SJSA1 (cell line): ENCODE measurements at regions not wholly inside any gene's neighbourhood (a gene's known extent, or its start where the extent isn't known, plus 50 kb on each side); places are given as distances from the start of the nearest gene placed in this dataset.
A peak's percentile ranks its signal among the peaks of the same experiment; 100 is the strongest.

Experiments used
- DNase-seq, 2 experiments: peaks; one replicate each; pipeline ENCODE4 v3.0.0-alpha.2; 2015 to 2020; ENCODE audit warnings: low spot score in 2 of 2, low read depth in 1 of 2
- H3K27ac ChIP-seq: fragments of 250-450 bp; sonication (Bioruptor Pico); 2 replicates; pipeline ENCODE4 v1.5.1; 2020; ENCODE audit warnings: mild to moderate bottlenecking, moderate library complexity
- H3K27me3 ChIP-seq: fragments of 250-450 bp; sonication (Bioruptor Pico); replicated peaks from 2 replicates; pipeline ENCODE4 v1.5.1; 2020; ENCODE audit warnings: mild to moderate bottlenecking, moderate library complexity
- H3K36me3 ChIP-seq: fragments of 250-450 bp; sonication (Bioruptor Pico); 2 replicates; pipeline ENCODE4 v1.5.1; 2020; ENCODE audit warnings: mild to moderate bottlenecking
- H3K4me1 ChIP-seq: fragments of 250-450 bp; sonication (Bioruptor Pico); replicated peaks from 2 replicates; pipeline ENCODE4 v1.6.1; 2021; ENCODE audit warnings: mild to moderate bottlenecking
- H3K4me3 ChIP-seq: fragments of 250-450 bp; sonication (Bioruptor Pico); 2 replicates; pipeline ENCODE4 v1.5.1; 2020; ENCODE audit warnings: mild to moderate bottlenecking
- H3K9me3 ChIP-seq: fragments of 250-450 bp; sonication (Bioruptor Pico); replicated peaks from 2 replicates; pipeline ENCODE4 v1.5.1; 2020; ENCODE audit warnings: mild to moderate bottlenecking

DNA sequence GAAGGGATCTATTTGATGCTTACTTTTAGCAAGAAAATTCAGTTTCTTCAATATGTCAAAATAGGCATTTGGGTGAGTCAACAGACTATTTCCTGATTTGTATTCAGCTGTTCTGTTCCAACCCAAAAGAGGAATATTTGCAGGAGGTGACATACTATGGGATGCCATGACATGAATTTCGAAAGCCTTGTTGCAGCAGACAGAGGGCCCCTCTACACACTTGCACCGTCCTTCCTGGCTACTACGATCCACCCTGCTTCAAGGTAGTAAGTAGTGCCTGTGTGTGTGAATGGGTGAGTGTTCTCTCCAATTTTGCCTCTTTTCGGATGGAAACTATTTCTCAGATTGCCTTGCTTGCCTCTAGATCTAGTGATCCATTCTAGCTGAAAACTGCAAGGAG is 413.0 kb upstream of the ADARB2 start:
- Histone ChIP-seq H3K4me1 (no peaks in the 10 kb centered on the region), H3K4me3 (no peak overlapping the region), H3K27ac (no peak overlapping the region), H3K9me3 (no peaks in the 10 kb centered on the region), H3K27me3 (peaks cover 8% of the 10 kb centered on the region; the same call in 1 of the 2 replicates), H3K36me3 (no peaks in the 10 kb centered on the region)
- DNase-seq, result no peak

- no peaks in the 10 kb centered on the region for H3K4me1 ChIP-seq
- no peaks in the 10 kb centered on the region for H3K36me3 ChIP-seq
- no peak overlapping the region for H3K4me3 ChIP-seq
- H3K27me3 ChIP-seq, result peaks cover 19% of the 10 kb centered on the region; the same call in 1 of the 2 replicates
- H3K27ac ChIP-seq, result no peak overlapping the region
- H3K9me3 ChIP-seq, result no peaks in the 10 kb centered on the region
- no peak for DNase-seq
Observed at GRCh38 chr10:2145926-2146478, 408.7 kb upstream of the ADARB2 start.

DNA sequence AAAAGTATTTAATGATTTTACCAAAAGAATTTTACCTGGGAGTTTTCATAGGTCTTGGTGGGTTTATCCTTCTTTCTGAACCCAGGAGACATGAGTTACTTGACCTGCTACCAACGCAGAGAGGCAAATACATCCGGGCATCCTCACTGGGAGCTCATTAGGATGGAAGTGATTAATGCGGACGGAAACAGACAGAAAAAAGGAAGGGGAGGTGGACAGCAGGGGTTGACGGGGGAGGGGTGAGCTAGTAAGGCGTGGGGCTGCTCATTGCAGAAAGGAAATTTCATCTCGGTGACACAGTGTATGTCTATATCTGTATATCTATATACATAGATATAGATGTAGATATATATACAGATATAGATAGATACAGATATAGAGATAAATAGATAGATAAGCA is 408.2 kb upstream of the ADARB2 start:
- no peaks in the 10 kb centered on the region for H3K36me3 ChIP-seq
- H3K4me1 ChIP-seq, result no peaks in the 10 kb centered on the region
- H3K27ac ChIP-seq, result no peak overlapping the region
- no peak for DNase-seq
- no peak overlapping the region for H3K4me3 ChIP-seq
- H3K9me3 ChIP-seq, result no peaks in the 10 kb centered on the region
- peaks cover 19% of the 10 kb centered on the region; the same call in 1 of the 2 replicates for H3K27me3 ChIP-seq

DNA sequence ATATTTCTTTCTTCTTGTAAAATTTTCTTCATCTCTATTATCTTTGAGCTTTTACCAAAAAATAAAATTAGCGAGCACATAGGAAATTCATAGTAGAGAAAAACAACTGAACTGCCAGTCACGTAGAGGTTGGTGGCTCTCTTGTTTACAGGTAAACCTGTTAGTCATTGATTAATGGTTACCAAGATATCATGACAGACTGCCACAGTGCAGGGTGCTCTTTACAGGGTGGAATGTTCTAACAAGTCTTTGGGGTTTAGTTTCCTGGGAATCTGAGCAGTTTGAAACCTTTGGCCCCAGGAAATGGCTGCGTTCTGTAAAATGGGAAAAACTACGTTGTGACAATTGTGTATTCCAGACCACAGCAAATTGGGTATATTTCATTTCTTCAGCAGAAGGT is 407.3 kb upstream of the ADARB2 start:
- Histone ChIP-seq H3K36me3 (no peaks in the 10 kb centered on the region), H3K4me3 (no peak overlapping the region), H3K27me3 (peaks cover 16% of the 10 kb centered on the region; the same call in 1 of the 2 replicates), H3K27ac (no peak overlapping the region), H3K9me3 (no peaks in the 10 kb centered on the region), H3K4me1 (no peaks in the 10 kb centered on the region)
- no peak for DNase-seq

- Histone ChIP-seq H3K27ac (no peak overlapping the region), H3K4me1 (no peaks in the 10 kb centered on the region), H3K27me3 (peaks cover 16% of the 10 kb centered on the region; the same call in 1 of the 2 replicates), H3K9me3 (no peaks in the 10 kb centered on the region), H3K4me3 (no peak overlapping the region), H3K36me3 (no peaks in the 10 kb centered on the region)
- no peak for DNase-seq
Observed at GRCh38 chr10:2143213-2143835, 406.0 kb upstream of the ADARB2 start.

DNA sequence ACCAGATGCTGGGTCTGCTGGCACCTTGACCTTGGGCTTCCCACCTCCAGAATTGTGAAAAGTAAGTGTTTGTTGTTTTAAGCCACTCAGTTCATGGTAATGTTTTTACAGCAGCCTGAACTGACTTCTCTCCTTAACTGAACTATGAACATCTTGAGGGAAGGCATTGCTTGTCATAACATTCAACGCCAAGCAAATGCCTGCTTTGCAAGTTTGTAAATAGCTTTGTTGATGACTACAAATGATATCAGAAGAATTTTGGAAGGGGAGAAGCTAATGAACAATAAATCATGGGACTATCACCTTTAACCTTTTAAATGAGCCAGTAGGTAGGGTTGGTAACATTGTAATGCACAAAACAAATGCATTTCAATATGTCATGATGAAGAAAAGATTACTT is 402.4 kb upstream of the ADARB2 start:
- DNase-seq, result no peak
- no peak overlapping the region for H3K27ac ChIP-seq
- H3K4me3 ChIP-seq, result no peak overlapping the region
- H3K9me3 ChIP-seq, result no peaks in the 10 kb centered on the region
- H3K4me1 ChIP-seq, result no peaks in the 10 kb centered on the region
- no peaks in the 10 kb centered on the region for H3K36me3 ChIP-seq
- peaks cover 5% of the 10 kb centered on the region; the same call in 1 of the 2 replicates for H3K27me3 ChIP-seq

GRCh38 chr10:2137549-2138174 is 400.3 kb upstream of the ADARB2 start:
- H3K4me1 ChIP-seq, result no peaks in the 10 kb centered on the region
- no peaks in the 10 kb centered on the region; the same call in 1 of the 2 replicates for H3K27me3 ChIP-seq
- H3K9me3 ChIP-seq, result no peaks in the 10 kb centered on the region
- no peaks in the 10 kb centered on the region for H3K36me3 ChIP-seq
- no peak overlapping the region for H3K27ac ChIP-seq
- DNase-seq, result no peak
- H3K4me3 ChIP-seq, result no peak overlapping the region

GRCh38 chr10:2130705-2131305 is 393.5 kb upstream of the ADARB2 start:
- Histone ChIP-seq H3K4me1 (no peaks in the 10 kb centered on the region), H3K27ac (no peak overlapping the region), H3K4me3 (no peak overlapping the region), H3K36me3 (no peaks in the 10 kb centered on the region), H3K9me3 (no peaks in the 10 kb centered on the region), H3K27me3 (no peaks in the 10 kb centered on the region)
- no peak for DNase-seq

GRCh38 chr10:2128991-2129390 is 391.7 kb upstream of the ADARB2 start:
- DNase-seq, result no peak
- Histone ChIP-seq H3K27ac (no peak overlapping the region), H3K4me1 (no peaks in the 10 kb centered on the region), H3K36me3 (no peaks in the 10 kb centered on the region), H3K9me3 (no peaks in the 10 kb centered on the region), H3K4me3 (no peak overlapping the region), H3K27me3 (no peaks in the 10 kb centered on the region)

GRCh38 chr10:2124135-2124534 is 386.8 kb upstream of the ADARB2 start:
- no peaks in the 10 kb centered on the region for H3K9me3 ChIP-seq
- DNase-seq, result no peak
- no peak overlapping the region for H3K27ac ChIP-seq
- H3K4me3 ChIP-seq, result no peak overlapping the region
- H3K36me3 ChIP-seq, result no peaks in the 10 kb centered on the region
- H3K4me1 ChIP-seq, result peaks cover 11% of the 10 kb centered on the region; the same call in 1 of the 2 replicates
- no peaks in the 10 kb centered on the region for H3K27me3 ChIP-seq

- no peaks in the 10 kb centered on the region for H3K9me3 ChIP-seq
- no peak overlapping the region for H3K27ac ChIP-seq
- peak in 1 of 2 experiments; percentile 15 for DNase-seq
Observed at GRCh38 chr10:2122431-2123124, 385.3 kb upstream of the ADARB2 start.

DNA sequence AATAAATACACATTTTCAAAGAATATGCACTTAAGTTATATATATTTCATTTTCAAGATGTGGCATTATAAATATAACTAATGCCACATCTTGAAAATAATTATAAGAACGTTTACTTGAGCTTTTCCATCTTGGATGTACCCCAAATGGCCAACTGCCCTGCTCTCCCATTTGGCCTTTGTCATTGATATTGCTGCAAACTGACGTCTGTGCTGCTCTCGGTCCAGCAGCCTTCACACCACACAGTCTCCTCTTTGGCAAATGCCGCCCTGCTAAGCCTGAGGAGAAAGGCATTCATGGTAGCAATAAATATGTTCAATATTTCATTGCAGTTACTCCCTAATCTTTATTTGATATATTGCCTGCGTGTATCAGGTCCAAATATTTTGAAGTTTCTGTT is 384.6 kb upstream of the ADARB2 start:
- Histone ChIP-seq H3K27me3 (no peaks in the 10 kb centered on the region), H3K36me3 (no peaks in the 10 kb centered on the region), H3K4me1 (peaks cover 11% of the 10 kb centered on the region; the same call in 1 of the 2 replicates), H3K9me3 (no peaks in the 10 kb centered on the region), H3K4me3 (no peak overlapping the region), H3K27ac (no peak overlapping the region)
- no peak for DNase-seq

More at GRCh38 chr10:2122431-2123124, 385.3 kb upstream of the ADARB2 start:
- Histone ChIP-seq H3K27me3 (no peaks in the 10 kb centered on the region), H3K4me3 (no peak overlapping the region), H3K4me1 (peaks cover 11% of the 10 kb centered on the region; the same call in 1 of the 2 replicates), H3K36me3 (no peaks in the 10 kb centered on the region)

DNA sequence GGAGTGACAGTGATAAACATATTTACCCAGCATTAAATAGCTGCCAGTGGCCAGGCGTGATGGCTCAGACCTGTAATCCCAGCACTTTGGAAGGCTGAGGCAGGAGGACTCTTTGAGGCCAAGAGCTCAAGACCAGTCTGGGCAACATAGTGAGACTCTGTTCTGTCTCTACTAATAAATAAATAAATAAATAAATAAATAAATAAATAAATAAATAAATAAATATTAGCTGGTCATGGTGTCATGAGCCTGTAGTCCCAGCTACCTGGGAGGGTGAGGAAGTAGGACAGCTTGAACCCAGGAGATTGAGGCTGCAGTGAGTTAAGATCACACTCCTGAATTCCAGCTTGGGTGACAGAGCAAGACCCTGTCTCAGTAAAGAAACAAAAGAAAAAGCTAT is 384.0 kb upstream of the ADARB2 start:
- Histone ChIP-seq H3K36me3 (no peaks in the 10 kb centered on the region), H3K27me3 (no peaks in the 10 kb centered on the region), H3K4me1 (peaks cover 11% of the 10 kb centered on the region; the same call in 1 of the 2 replicates), H3K9me3 (no peaks in the 10 kb centered on the region), H3K27ac (no peak overlapping the region), H3K4me3 (no peak overlapping the region)
- DNase-seq, result no peak
